ENCODE measurements at regions not wholly inside any gene's neighbourhood (a gene's known extent, or its start where the extent isn't known, plus 50 kb on each side); places are given as distances from the start of the nearest gene placed in this dataset.
A peak's percentile ranks its signal among the peaks of the same experiment; 100 is the strongest.
"Not testable (repeated sequence)": the region's sequence is repeated elsewhere in the genome, so short reads cannot be mapped to it uniquely, and the experiment has no call there.

GRCh38 chr3:198157231-198157868 is 197.3 kb downstream of the LMLN start:
- not testable (repeated sequence) for DNase-seq (ENCODE audit: low read depth); H3K4me3 ChIP-seq (ENCODE audit: control insufficient read depth, low read depth, low read length)

GRCh38 chr3:198158007-198158406 is 198.0 kb downstream of the LMLN start:
- DNase-seq (ENCODE audit: low read depth); H3K4me3 ChIP-seq (ENCODE audit: control insufficient read depth, low read depth, low read length): not testable (repeated sequence)

- not testable (repeated sequence) for H3K4me3 ChIP-seq (ENCODE audit: control insufficient read depth, low read depth, low read length)
- DNase-seq (ENCODE audit: low read depth) = peak; percentile 44
- TF ChIP-seq CTCF (conservative IDR thresholded peaks at IDR 0.05; ENCODE audit: control insufficient read depth, insufficient read depth, low read depth, low read length) = peak; percentile 14
Observed at GRCh38 chr3:198167339-198168039, 207.5 kb downstream of the LMLN start.

- DNase-seq (ENCODE audit: low read depth) = peak; percentile 32
- H3K4me3 ChIP-seq (ENCODE audit: control insufficient read depth, low read depth, low read length) = not testable (repeated sequence)
Observed at GRCh38 chr3:198170781-198171180, 210.8 kb downstream of the LMLN start.

GRCh38 chr3:198173080-198173479 is 213.1 kb downstream of the LMLN start:
- not testable (repeated sequence) for DNase-seq (ENCODE audit: low read depth); H3K4me3 ChIP-seq (ENCODE audit: control insufficient read depth, low read depth, low read length)

GRCh38 chr3:198173929-198174574 is 214.0 kb downstream of the LMLN start:
- not testable (repeated sequence) for H3K4me3 ChIP-seq (ENCODE audit: control insufficient read depth, low read depth, low read length); DNase-seq (ENCODE audit: low read depth)

All from fibroblast of mammary gland (primary cell).